Stomach (tissue), 4 donors: ENCODE measurements at regions not wholly inside any gene's neighbourhood (a gene's known extent, or its start where the extent isn't known, plus 50 kb on each side); places are given as distances from the start of the nearest gene placed in this dataset.

ENCODE experiments used
- CTCF ChIP-seq, 7 experiments: fragments of 450-650 bp in 4 of 7; fragments of 200-600 bp in 3 of 7; sonication (generic) in 3 of 7; IDR thresholded peaks; one replicate each; pipeline ENCODE4 v1.5.1; 2016 to 2019; ENCODE audit warnings: antibody characterized with exemption in 7 of 7, control low read depth in 2 of 7, mild to moderate bottlenecking in 1 of 7
- EP300 ChIP-seq: sonication (generic); formaldehyde crosslinking; IDR thresholded peaks from one replicate; pipeline ENCODE4 v1.6.1; 2017; ENCODE audit warnings: antibody characterized with exemption
- POLR2A ChIP-seq, 4 donors: fragments of 450-650 bp; IDR thresholded peaks; one replicate each; pipeline ENCODE4 v1.6.1; 2016; ENCODE audit warnings: antibody characterized with exemption in 4 of 4, control low read depth in 2 of 4, mild to moderate bottlenecking in 1 of 4, moderate library complexity in 1 of 4
- POLR2AphosphoS5 ChIP-seq, 3 donors: sonication (generic); formaldehyde crosslinking; IDR thresholded peaks; one replicate each; pipeline ENCODE4 v1.6.1; 2016; ENCODE audit warnings: antibody characterized with exemption in 3 of 3

- TF ChIP-seq CTCF (IDR thresholded peaks at IDR 0.05) (no peak), POLR2AphosphoS5 (IDR thresholded peaks at IDR 0.05) (no peak), POLR2A (IDR thresholded peaks at IDR 0.05) (no peak), EP300 (no peak)
These were observed 144.8 kb downstream of the OGFRL1 start for GRCh38 chr6:71433441-71433840.
